Lung (tissue), 11 donors: ENCODE measurements at regions not wholly inside any gene's neighbourhood (a gene's known extent, or its start where the extent isn't known, plus 50 kb on each side); places are given as distances from the start of the nearest gene placed in this dataset.

Experiments used
- ATAC-seq: fragments of 200-7000 bp; cut with Tn5 transposase; one replicate; pipeline ENCODE4 v1.9.1; 2020; ENCODE audit warnings: moderate number of reproducible peaks; ENCODE audit not compliant: insufficient read depth, low FRiP score
- DNase-seq, 3 donors: peaks; one replicate each; pipeline ENCODE4 v3.0.0-alpha.2; 2013 to 2017
- H3K27ac ChIP-seq, 2 donors: one replicate each; pipeline ENCODE4 v1.5.1; 2013; ENCODE audit warnings: mild to moderate bottlenecking in 2 of 2, moderate library complexity in 2 of 2, control low read depth in 1 of 2, inconsistent platforms in 1 of 2, low read depth in 1 of 2, low read length in 1 of 2
- H3K27me3 ChIP-seq, 3 donors: one replicate each; pipeline ENCODE4 v1.5.1; 2013; ENCODE audit warnings: low read length in 2 of 3; ENCODE audit not compliant: control insufficient read depth in 3 of 3, insufficient read depth in 3 of 3
- H3K36me3 ChIP-seq, 4 donors: one replicate each; pipeline ENCODE4 v1.5.1; 2013; ENCODE audit warnings: low read length in 4 of 4, mild to moderate bottlenecking in 1 of 4, moderate library complexity in 1 of 4; ENCODE audit not compliant: control insufficient read depth in 4 of 4, insufficient read depth in 4 of 4
- H3K4me1 ChIP-seq, 5 donors: one replicate each; pipeline ENCODE4 v1.5.1; 2013; ENCODE audit warnings: low read length in 5 of 5, mild to moderate bottlenecking in 2 of 5, moderate library complexity in 1 of 5; ENCODE audit not compliant: control insufficient read depth in 5 of 5, insufficient read depth in 5 of 5
- H3K4me3 ChIP-seq: one replicate; pipeline ENCODE4 v1.5.1; 2013; ENCODE audit warnings: mild to moderate bottlenecking, control low read depth, moderate library complexity
- H3K9ac ChIP-seq, 2 donors: one replicate each; pipeline ENCODE4 v1.5.1; 2013; ENCODE audit warnings: low read length in 2 of 2, control low read depth in 1 of 2; ENCODE audit not compliant: insufficient read depth in 1 of 2
- H3K9me3 ChIP-seq, 4 donors: one replicate each; pipeline ENCODE4 v1.5.1; 2013; ENCODE audit warnings: low read length in 3 of 4, mild to moderate bottlenecking in 1 of 4, moderate library complexity in 1 of 4; ENCODE audit not compliant: control insufficient read depth in 4 of 4, insufficient read depth in 3 of 4
- WGBS, 2 donors: extraction: QIAGEN DNeasy Blood & Tissue Kit; methylation state at CpG; one replicate each; pipeline ENCODE4 v1.1.7; 2013; 5-methylcytosine and 5-hydroxymethylcytosine counted together
- TF ChIP-seq, protein P1 (sequence below): IDR thresholded peaks from 2 replicates; pipeline ENCODE4 v1.5.1; 2012; ENCODE audit warnings: mild to moderate bottlenecking; ENCODE audit errors: control extremely low read depth, extremely low read depth
- donor health status: control.
- donor health status: control.
- donor health status: Bipolar disorder and iron deficiency.
- donor health status: healthy.
- donor health status: DM: yes; HTN: yes; CAD: no.

DNA sequence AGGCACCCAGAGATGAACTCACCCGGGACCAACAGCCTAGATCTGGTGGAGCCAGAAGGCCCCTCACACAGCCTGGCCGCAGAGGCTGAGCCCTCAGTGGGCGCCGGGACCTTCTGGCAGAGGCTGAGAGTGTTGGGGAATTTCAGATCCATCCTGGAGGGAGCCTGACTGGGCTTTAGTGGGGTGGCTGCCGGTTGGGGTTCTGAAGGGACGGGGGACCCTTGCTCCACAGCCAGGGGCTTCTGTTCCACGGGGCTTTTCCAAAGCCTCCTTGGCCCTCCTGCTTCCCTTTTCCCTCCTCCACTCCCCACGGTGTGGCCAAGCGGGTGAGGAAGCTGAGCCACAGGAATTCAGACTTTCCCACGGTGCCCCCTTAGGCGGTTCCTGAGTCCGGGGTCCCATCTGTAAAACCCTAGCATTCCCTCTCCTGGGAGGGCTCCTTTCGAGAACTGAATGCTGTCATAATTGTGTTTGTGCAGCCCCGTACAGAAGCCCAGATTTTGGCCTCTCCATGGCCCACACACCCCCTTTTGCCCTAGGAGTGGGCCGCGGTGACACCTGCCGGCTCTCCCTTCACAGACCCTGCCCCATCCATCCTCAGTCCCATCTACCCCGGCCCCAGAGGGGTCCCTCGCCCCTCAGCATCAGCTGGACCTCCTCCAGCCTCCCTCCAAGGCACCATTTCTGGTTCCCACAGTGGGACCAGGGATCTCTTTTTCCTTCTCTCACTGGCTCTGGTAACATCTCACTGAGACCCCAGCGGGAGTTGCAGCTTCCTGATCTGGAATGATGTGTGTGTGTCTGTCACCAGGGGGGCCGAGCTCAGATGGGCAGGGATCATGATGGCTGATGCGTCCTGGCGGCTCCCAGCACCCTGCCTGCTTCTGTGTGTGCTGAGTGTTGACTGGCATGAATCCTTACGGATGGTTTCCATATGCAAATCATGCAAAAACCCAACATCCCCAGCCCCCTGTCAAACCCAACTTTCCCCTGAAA, 1048.4 kb downstream of the TBC1D22A start:
- H3K36me3 ChIP-seq, result no peaks in the 10 kb centered on the region
- no peaks in the 10 kb centered on the region for H3K4me1 ChIP-seq
- no peak overlapping the region for H3K9ac ChIP-seq
- no peak overlapping the region for H3K4me3 ChIP-seq
- WGBS, 2 donors, result 69 to 70% methylated on average over 24 of the region's 24 CpGs
- TF ChIP-seq, protein P1, sequence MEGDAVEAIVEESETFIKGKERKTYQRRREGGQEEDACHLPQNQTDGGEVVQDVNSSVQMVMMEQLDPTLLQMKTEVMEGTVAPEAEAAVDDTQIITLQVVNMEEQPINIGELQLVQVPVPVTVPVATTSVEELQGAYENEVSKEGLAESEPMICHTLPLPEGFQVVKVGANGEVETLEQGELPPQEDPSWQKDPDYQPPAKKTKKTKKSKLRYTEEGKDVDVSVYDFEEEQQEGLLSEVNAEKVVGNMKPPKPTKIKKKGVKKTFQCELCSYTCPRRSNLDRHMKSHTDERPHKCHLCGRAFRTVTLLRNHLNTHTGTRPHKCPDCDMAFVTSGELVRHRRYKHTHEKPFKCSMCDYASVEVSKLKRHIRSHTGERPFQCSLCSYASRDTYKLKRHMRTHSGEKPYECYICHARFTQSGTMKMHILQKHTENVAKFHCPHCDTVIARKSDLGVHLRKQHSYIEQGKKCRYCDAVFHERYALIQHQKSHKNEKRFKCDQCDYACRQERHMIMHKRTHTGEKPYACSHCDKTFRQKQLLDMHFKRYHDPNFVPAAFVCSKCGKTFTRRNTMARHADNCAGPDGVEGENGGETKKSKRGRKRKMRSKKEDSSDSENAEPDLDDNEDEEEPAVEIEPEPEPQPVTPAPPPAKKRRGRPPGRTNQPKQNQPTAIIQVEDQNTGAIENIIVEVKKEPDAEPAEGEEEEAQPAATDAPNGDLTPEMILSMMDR, result no peak
- ATAC-seq (no peak), DNase-seq (no peak)
- peaks cover 0 to 8% (median 0%) of the 10 kb centered on the region in 4 donors for H3K9me3 ChIP-seq
- H3K27me3 ChIP-seq, result peaks cover 0 to 5% (median 0%) of the 10 kb centered on the region in 3 donors
- H3K27ac ChIP-seq, result no peak overlapping the region

DNA sequence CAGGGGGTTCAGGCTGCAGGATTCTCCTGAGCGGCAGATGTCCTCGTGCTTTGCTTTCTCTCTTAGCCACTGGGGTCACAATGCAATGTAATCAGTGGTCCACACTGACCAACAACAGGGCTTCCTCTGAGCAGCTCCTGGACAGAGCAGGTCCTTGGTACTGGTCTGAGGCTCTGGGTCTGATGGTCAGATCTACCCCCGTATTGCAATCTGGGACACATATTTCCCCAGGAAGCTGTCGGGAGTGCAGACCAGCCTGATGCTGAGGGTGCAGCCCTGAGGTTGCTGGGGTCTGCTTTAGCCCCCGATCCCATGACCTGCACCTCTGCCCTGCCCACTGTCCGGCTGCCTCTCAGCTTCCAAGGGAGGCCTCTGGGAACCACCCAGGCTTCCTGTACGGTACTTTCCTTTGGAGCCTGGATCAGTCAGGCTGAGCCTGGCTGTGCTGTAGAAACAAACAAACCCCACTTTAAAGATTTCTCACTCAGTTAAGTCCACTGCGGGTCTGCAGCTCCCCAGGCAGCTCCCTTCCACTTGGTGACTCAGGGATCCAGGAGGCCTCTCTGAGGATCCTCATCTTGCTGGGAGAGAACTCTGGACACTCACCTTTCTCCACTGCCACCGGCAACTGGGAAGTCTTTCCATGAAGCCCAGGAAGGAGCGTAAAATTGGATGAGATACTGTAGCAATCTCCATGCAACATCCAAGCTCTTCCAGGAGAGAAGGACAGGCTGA, 1046.6 kb downstream of the TBC1D22A start:
- no peak overlapping the region for H3K9ac ChIP-seq
- DNase-seq, result no peak

DNA sequence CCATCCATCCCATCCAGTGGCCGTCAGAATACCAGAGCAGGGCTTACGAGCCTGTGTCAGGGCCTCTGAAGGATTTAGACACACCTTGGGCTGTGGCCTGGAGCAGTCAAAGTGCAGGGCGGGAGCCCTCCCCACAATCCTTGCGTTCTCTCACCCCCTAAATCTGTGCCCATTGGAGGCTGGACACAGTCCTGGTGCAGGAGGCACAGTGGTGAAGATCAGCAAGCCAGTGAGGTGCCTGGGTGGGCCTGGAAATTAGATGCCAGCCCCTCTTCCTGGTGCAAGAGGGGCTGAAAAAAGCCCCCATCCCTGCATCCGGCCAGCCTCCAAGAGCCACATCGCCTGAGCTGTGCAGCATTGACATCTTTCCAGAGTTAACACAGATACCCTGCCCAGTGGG, 1045.8 kb downstream of the TBC1D22A start:
- H3K27me3 ChIP-seq, result no peaks in the 10 kb centered on the region
- no peak for ATAC-seq
- 72 to 73% methylated on average over 6 of the region's 6 CpGs for WGBS, 2 donors

More for the DNA sequence above, 1046.6 kb downstream of the TBC1D22A start:
- H3K9me3 ChIP-seq, result peaks cover 0 to 9% (median 0%) of the 10 kb centered on the region in 4 donors
- H3K4me1 ChIP-seq, result no peaks in the 10 kb centered on the region
- H3K27ac ChIP-seq, result no peak overlapping the region
- TF ChIP-seq, protein P1, result no peak
- 89 to 93% methylated on average over 10 of the region's 10 CpGs for WGBS, 2 donors
- H3K36me3 ChIP-seq, result no peaks in the 10 kb centered on the region
- no peak for ATAC-seq
- H3K4me3 ChIP-seq, result no peak overlapping the region
- no peaks in the 10 kb centered on the region for H3K27me3 ChIP-seq

More for the DNA sequence above, 1045.8 kb downstream of the TBC1D22A start:
- Histone ChIP-seq H3K9me3 (peaks cover 0 to 9% (median 0%) of the 10 kb centered on the region in 4 donors), H3K4me1 (no peaks in the 10 kb centered on the region), H3K27ac (no peak overlapping the region), H3K36me3 (no peaks in the 10 kb centered on the region), H3K9ac (no peak overlapping the region), H3K4me3 (no peak overlapping the region)
- TF ChIP-seq, protein P1, result no peak
- no peak for DNase-seq
